Nephron progenitor cell (in vitro differentiated cells): ENCODE measurements at regions not wholly inside any gene's neighbourhood (a gene's known extent, or its start where the extent isn't known, plus 50 kb on each side); places are given as distances from the start of the nearest gene placed in this dataset.
"Not testable (repeated sequence)": the region's sequence is repeated elsewhere in the genome, so short reads cannot be mapped to it uniquely, and the experiment has no call there.

Experiments
- DNase-seq: peaks from one replicate; pipeline ENCODE4 v3.0.0; 2021
- H3K27ac Mint-ChIP-seq: 2 replicates; pipeline ENCODE4 v1.8.0; 2021; ENCODE audit warnings: mild to moderate bottlenecking, moderate library complexity, mixed read lengths
- H3K27me3 Mint-ChIP-seq: 2 replicates; pipeline ENCODE4 v1.8.0; 2021; ENCODE audit warnings: mild to moderate bottlenecking, low read depth, mixed read lengths; ENCODE audit not compliant: poor library complexity
- H3K36me3 Mint-ChIP-seq: 2 replicates; pipeline ENCODE4 v1.8.0; 2021; ENCODE audit warnings: low read depth, mixed read lengths
- H3K4me1 Mint-ChIP-seq: 2 replicates; pipeline ENCODE4 v1.8.0; 2021; ENCODE audit warnings: mixed read lengths
- H3K4me3 Mint-ChIP-seq: 2 replicates; pipeline ENCODE4 v1.8.0; 2021; ENCODE audit warnings: mild to moderate bottlenecking, moderate library complexity, mixed read lengths
- H3K9me3 Mint-ChIP-seq: 2 replicates; pipeline ENCODE4 v1.8.0; 2021; ENCODE audit warnings: mild to moderate bottlenecking, moderate library complexity, mixed read lengths
- TF ChIP-seq, protein P1 (sequence below): fragments of 200-600 bp; sonication (generic); IDR thresholded peaks from 2 replicates; pipeline ENCODE4 v1.5.0; 2021; ENCODE audit warnings: antibody characterized with exemption

DNA sequence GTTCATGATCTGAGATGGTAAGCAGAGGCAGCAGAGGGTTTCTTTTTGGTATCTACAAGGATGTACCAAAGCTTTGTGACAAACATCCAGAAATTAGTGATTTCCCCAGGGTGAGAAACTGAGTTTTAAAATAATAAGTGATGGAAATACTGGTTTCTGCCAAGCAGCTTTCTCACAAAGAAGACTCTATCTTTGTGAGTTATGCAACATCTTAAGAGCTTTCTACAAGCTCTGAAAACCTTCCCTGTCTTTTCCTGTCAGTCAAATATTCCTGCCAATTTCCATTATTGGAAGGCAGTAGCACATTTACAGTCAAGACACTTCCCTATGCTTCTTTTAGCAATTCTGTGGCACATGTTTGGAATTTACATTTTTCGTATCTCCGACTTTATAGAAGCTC is 264.7 kb upstream of the SPTLC3 start:
- Mint-ChIP-seq H3K9me3 (no peaks in the 10 kb centered on the region), H3K27ac (no peak overlapping the region), H3K4me3 (no peak overlapping the region), H3K36me3 (no peaks in the 10 kb centered on the region), H3K4me1 (peaks cover 8% of the 10 kb centered on the region), H3K27me3 (no peaks in the 10 kb centered on the region)
- no peak for DNase-seq
- TF ChIP-seq, protein P1, sequence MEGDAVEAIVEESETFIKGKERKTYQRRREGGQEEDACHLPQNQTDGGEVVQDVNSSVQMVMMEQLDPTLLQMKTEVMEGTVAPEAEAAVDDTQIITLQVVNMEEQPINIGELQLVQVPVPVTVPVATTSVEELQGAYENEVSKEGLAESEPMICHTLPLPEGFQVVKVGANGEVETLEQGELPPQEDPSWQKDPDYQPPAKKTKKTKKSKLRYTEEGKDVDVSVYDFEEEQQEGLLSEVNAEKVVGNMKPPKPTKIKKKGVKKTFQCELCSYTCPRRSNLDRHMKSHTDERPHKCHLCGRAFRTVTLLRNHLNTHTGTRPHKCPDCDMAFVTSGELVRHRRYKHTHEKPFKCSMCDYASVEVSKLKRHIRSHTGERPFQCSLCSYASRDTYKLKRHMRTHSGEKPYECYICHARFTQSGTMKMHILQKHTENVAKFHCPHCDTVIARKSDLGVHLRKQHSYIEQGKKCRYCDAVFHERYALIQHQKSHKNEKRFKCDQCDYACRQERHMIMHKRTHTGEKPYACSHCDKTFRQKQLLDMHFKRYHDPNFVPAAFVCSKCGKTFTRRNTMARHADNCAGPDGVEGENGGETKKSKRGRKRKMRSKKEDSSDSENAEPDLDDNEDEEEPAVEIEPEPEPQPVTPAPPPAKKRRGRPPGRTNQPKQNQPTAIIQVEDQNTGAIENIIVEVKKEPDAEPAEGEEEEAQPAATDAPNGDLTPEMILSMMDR, result no peak

- no peak overlapping the region for H3K4me3 Mint-ChIP-seq
- TF ChIP-seq, protein P1, result no peak
- no peak for DNase-seq
- peaks cover 17% of the 10 kb centered on the region for H3K4me1 Mint-ChIP-seq
- no peaks in the 10 kb centered on the region for H3K9me3 Mint-ChIP-seq
- H3K36me3 Mint-ChIP-seq, result no peaks in the 10 kb centered on the region
- H3K27me3 Mint-ChIP-seq, result no peaks in the 10 kb centered on the region
- no peak overlapping the region for H3K27ac Mint-ChIP-seq
These were observed 260.3 kb upstream of the SPTLC3 start for GRCh38 chr20:12748359-12748994.

GRCh38 chr20:12750221-12750620 is 258.6 kb upstream of the SPTLC3 start:
- Mint-ChIP-seq H3K27me3 (peaks cover 5% of the 10 kb centered on the region), H3K36me3 (no peaks in the 10 kb centered on the region), H3K27ac (no peak overlapping the region), H3K9me3 (no peaks in the 10 kb centered on the region), H3K4me1 (peaks cover 17% of the 10 kb centered on the region), H3K4me3 (no peak overlapping the region)
- TF ChIP-seq, protein P1, result no peak
- DNase-seq, result no peak

GRCh38 chr20:12752900-12753693 is 255.7 kb upstream of the SPTLC3 start:
- H3K4me3 Mint-ChIP-seq, H3K36me3 Mint-ChIP-seq, DNase-seq, H3K9me3 Mint-ChIP-seq, H3K27me3 Mint-ChIP-seq, H3K27ac Mint-ChIP-seq: not testable (repeated sequence)
- H3K4me1 Mint-ChIP-seq, result peaks cover 20% of the 10 kb centered on the region

- not testable (repeated sequence) for H3K4me3 Mint-ChIP-seq, H3K27me3 Mint-ChIP-seq, DNase-seq, H3K36me3 Mint-ChIP-seq, H3K27ac Mint-ChIP-seq, H3K9me3 Mint-ChIP-seq
- H3K4me1 Mint-ChIP-seq, result peaks cover 15% of the 10 kb centered on the region
These were observed 255.0 kb upstream of the SPTLC3 start for GRCh38 chr20:12753742-12754141.

- H3K36me3 Mint-ChIP-seq, DNase-seq, H3K9me3 Mint-ChIP-seq, H3K27me3 Mint-ChIP-seq, H3K4me3 Mint-ChIP-seq, H3K27ac Mint-ChIP-seq: not testable (repeated sequence)
- peaks cover 21% of the 10 kb centered on the region for H3K4me1 Mint-ChIP-seq
These were observed 249.3 kb upstream of the SPTLC3 start for GRCh38 chr20:12759493-12759892.

DNA sequence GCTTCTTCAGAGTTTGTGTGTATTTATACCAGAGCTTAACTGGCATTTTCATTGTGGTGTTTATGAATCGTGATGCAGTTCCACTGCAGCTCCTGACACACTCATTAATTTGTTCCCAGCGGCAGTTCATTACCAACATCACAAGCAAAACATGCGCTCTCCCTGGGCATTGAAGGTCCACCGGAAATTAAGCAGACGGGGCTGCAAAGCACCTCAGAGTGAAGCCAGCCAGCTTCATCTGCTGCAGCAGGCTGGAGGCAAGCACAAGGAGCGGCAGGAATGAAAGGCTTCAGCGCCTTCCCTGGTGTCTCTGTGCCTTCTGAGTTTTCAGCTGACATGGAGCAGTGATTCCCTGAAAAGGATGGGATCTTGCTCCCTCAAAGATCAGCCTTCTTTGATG is 246.0 kb upstream of the SPTLC3 start:
- DNase-seq, result peak; percentile 3
- Mint-ChIP-seq H3K27me3 (no peaks in the 10 kb centered on the region), H3K36me3 (no peaks in the 10 kb centered on the region), H3K9me3 (no peaks in the 10 kb centered on the region), H3K27ac (no peak overlapping the region), H3K4me3 (no peak overlapping the region), H3K4me1 (peaks cover 15% of the 10 kb centered on the region)
- TF ChIP-seq, protein P1, result no peak
